ENCODE measurements at regions not wholly inside any gene's neighbourhood (a gene's known extent, or its start where the extent isn't known, plus 50 kb on each side); places are given as distances from the start of the nearest gene placed in this dataset.

DNA sequence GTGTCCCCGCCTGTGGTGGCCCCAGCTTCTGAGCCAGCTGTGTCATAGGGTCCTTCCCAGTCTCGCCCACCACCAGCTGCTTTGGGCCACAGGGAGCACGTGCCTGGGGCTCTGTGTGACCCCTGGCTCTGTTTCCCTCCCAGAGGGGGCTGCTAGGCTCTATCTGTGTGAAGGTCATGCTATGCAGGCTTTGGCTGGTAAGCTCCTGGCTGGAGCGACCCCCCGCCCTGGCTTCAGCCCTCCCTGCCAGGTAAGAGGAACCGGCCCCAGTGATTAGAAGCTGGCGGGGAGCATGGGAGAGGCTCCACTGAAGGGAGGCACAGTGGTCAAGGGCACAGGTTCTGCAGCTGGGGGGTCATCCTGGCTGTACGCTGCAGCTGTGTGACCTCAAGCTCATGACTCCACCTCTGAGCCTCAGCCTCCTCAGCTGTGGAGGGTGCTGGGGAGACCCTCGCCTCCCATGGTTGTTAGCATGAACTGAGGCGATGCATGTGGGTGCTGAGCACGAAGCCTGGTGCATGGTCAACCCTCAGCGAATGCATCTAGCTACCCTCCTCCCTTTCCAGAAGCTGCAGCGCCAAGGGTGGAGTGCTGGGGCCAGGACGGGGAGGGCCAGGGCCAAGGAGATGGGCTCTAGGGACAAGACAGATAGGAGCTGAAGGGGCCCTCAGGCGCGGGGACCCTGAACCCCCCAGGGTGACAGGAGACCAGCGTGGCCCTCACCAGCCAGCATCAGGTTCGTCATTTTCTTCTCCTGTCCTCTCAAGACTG, 163.8 kb upstream of the MVB12B start:
- Histone ChIP-seq H3K36me3 (ENCODE audit: insufficient read depth) (no peaks in the 10 kb centered on the region), H3K79me2 (ENCODE audit: insufficient read depth, low read depth) (no peaks in the 10 kb centered on the region), H3K9ac (no peak overlapping the region), H3K27ac (no peak overlapping the region), H2AFZ (ENCODE audit: low read depth) (no peak overlapping the region), H4K20me1 (ENCODE audit: insufficient read depth) (no peaks in the 10 kb centered on the region), H3K27me3 (ENCODE audit: insufficient read depth, low read depth) (no peaks in the 10 kb centered on the region), H3K4me3 (IDR thresholded peaks at IDR 0.05; ENCODE audit: insufficient read depth, low read depth, low read length) (no peak overlapping the region), H3K4me2 (no peak overlapping the region), H3K4me1 (ENCODE audit: low read depth, poor library complexity, severe bottlenecking) (no peaks in the 10 kb centered on the region)
- TF ChIP-seq, protein P1, sequence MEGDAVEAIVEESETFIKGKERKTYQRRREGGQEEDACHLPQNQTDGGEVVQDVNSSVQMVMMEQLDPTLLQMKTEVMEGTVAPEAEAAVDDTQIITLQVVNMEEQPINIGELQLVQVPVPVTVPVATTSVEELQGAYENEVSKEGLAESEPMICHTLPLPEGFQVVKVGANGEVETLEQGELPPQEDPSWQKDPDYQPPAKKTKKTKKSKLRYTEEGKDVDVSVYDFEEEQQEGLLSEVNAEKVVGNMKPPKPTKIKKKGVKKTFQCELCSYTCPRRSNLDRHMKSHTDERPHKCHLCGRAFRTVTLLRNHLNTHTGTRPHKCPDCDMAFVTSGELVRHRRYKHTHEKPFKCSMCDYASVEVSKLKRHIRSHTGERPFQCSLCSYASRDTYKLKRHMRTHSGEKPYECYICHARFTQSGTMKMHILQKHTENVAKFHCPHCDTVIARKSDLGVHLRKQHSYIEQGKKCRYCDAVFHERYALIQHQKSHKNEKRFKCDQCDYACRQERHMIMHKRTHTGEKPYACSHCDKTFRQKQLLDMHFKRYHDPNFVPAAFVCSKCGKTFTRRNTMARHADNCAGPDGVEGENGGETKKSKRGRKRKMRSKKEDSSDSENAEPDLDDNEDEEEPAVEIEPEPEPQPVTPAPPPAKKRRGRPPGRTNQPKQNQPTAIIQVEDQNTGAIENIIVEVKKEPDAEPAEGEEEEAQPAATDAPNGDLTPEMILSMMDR (conservative IDR thresholded peaks at IDR 0.05; ENCODE audit: low read depth, low read length): no peak

DNA sequence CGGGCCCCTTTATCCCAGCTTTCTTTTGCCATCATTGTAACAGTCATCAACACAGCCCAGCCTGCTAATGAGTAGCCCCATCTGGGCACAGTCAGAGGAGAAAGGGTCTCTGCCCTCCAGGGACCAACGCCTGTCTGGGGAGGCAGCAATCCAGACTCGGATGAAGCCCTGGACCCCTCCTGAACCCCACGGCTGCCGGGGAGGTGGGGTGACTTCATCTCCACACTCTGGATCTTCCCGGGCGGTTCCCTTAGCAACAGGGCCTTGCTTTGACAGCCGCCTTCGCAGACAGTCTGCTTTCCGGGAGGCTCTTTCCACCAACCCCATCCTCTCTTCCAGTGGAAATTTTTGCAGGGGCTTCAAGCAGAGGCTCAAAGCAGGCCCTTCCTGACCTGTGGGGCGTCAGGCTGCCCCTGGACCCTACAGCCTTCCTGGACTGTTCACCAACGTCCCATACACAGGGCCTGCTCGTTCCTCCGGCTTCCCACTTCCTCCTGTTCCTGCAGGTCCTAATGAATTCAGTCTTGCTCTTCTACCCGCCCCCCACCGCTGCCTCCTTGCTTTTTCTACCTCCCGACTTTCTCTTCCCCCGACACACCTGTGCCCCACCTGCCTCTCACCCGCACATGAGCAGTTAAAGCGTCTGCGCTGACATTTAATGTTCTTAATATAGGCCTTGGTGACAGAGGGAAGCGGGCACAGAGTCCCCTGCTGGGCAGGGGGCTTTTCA, 161.7 kb upstream of the MVB12B start:
- Histone ChIP-seq H3K36me3 (ENCODE audit: insufficient read depth) (no peaks in the 10 kb centered on the region), H3K27me3 (ENCODE audit: insufficient read depth, low read depth) (no peaks in the 10 kb centered on the region), H3K9ac (no peak overlapping the region), H3K79me2 (ENCODE audit: insufficient read depth, low read depth) (no peaks in the 10 kb centered on the region), H3K4me3 (IDR thresholded peaks at IDR 0.05; ENCODE audit: insufficient read depth, low read depth, low read length) (no peak overlapping the region), H3K27ac (no peak overlapping the region), H3K4me1 (ENCODE audit: low read depth, poor library complexity, severe bottlenecking) (no peaks in the 10 kb centered on the region), H3K4me2 (no peak overlapping the region), H2AFZ (ENCODE audit: low read depth) (no peak overlapping the region), H4K20me1 (ENCODE audit: insufficient read depth) (no peaks in the 10 kb centered on the region)
- TF ChIP-seq, protein P1 (conservative IDR thresholded peaks at IDR 0.05; ENCODE audit: low read depth, low read length): no peak

DNA sequence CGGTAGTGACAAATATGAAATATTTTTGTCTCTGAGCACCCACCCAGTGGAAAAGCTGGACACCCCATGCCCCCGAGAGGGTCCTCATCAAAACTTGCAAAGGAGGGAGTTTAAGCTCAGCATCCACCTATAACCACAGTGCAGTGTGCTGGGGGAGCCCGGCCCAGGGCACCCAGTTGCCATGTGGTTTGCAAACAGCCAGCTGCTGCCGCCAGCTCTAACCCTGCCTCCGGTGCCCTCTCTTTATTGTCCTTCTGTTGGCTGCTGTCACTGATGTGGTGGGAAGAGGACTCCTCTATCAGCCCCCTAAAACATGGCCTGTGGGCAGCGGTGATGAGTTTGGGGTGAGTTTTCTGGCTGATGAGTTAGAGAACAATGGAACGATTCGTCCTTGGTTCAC, 160.9 kb upstream of the MVB12B start:
- Histone ChIP-seq H3K27me3 (ENCODE audit: insufficient read depth, low read depth) (no peaks in the 10 kb centered on the region), H4K20me1 (ENCODE audit: insufficient read depth) (no peaks in the 10 kb centered on the region), H3K27ac (no peak overlapping the region), H2AFZ (ENCODE audit: low read depth) (no peak overlapping the region), H3K36me3 (ENCODE audit: insufficient read depth) (no peaks in the 10 kb centered on the region), H3K79me2 (ENCODE audit: insufficient read depth, low read depth) (no peaks in the 10 kb centered on the region), H3K9ac (no peak overlapping the region), H3K4me1 (ENCODE audit: low read depth, poor library complexity, severe bottlenecking) (no peaks in the 10 kb centered on the region), H3K4me2 (no peak overlapping the region), H3K4me3 (IDR thresholded peaks at IDR 0.05; ENCODE audit: insufficient read depth, low read depth, low read length) (no peak overlapping the region)
- TF ChIP-seq, protein P1 (conservative IDR thresholded peaks at IDR 0.05; ENCODE audit: low read depth, low read length): no peak

DNA sequence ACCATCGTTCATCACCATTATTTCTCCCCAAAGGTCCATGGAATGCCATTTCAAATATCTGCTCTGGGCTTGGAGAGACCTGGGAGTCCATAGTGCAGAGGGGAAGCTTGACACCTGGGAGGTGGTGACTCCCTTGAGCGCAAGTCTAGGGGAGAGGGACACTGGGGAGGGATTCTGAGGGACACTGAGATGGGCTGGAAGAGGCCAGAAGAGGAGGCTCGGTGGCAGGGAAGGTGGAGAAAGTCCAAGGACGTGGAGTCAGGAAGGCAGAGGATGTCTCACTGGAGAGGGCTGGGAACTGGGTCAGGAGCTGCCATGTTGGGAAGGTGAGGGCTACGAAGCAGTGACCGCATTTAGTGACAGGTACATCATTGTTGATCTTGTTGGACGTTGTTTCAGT, 160.3 kb upstream of the MVB12B start:
- Histone ChIP-seq H3K4me1 (ENCODE audit: low read depth, poor library complexity, severe bottlenecking) (no peaks in the 10 kb centered on the region), H3K79me2 (ENCODE audit: insufficient read depth, low read depth) (no peaks in the 10 kb centered on the region), H3K4me3 (IDR thresholded peaks at IDR 0.05; ENCODE audit: insufficient read depth, low read depth, low read length) (no peak overlapping the region), H3K27ac (no peak overlapping the region), H3K27me3 (ENCODE audit: insufficient read depth, low read depth) (no peaks in the 10 kb centered on the region), H2AFZ (ENCODE audit: low read depth) (no peak overlapping the region), H3K9ac (no peak overlapping the region), H3K36me3 (ENCODE audit: insufficient read depth) (no peaks in the 10 kb centered on the region), H3K4me2 (no peak overlapping the region), H4K20me1 (ENCODE audit: insufficient read depth) (no peaks in the 10 kb centered on the region)
- TF ChIP-seq, protein P1 (conservative IDR thresholded peaks at IDR 0.05; ENCODE audit: low read depth, low read length): no peak
